Left colon (tissue), 2 donors: ENCODE measurements at regions not wholly inside any gene's neighbourhood (a gene's known extent, or its start where the extent isn't known, plus 50 kb on each side); places are given as distances from the start of the nearest gene placed in this dataset.
A peak's percentile ranks its signal among the peaks of the same experiment; 100 is the strongest.

Experiments
- ATAC-seq: fragments of 200-7000 bp; cut with Tn5 transposase; one replicate; pipeline ENCODE4 v1.9.1; 2020; ENCODE audit warnings: mild to moderate bottlenecking, moderate library complexity
- DNase-seq, 2 donors: peaks; one replicate each; pipeline ENCODE4 v3.0.0-alpha.2; 2020
- intact Hi-C, 2 donors: fragments of 100-400 bp; cut with DNase I in 1 of 2; cut with micrococcal nuclease in 1 of 2; formaldehyde crosslinking; loops; one replicate each; pipeline versions ENCODE4 v1.11.2 to v1.14.0; 2022; cut with DNase I, micrococcal nuclease
- donor health status: DM: no; HTN: no; CAD: no.
- donor health status: DM: yes; HTN: yes; CAD: no.

GRCh38 chr1:84090447-84091245 lies 53.4 kb upstream of the PRKACB start:
- ATAC-seq (peak; percentile 71), DNase-seq (peak in 1 of 2 donors; percentile 24)
- intact Hi-C loops = no loop called here

DNA sequence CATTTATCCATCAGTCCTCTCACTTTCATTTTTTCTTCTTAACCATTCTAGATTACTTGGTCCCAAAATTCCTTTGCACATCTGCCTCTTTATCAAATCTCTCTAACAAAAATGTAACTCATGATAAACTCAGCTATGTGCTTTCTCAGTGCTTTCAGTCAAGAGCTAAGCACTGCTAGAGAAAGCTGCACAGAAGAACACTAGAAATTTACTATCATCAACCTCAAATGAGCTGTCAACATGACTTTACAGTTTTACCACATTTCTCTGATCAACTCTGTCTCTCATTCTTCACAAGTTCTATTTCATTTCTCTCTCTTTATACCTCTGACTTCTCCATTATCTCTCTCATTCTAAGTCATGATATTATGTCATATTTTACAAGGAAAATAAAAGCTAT lies 54.2 kb upstream of the PRKACB start:
- no peak for ATAC-seq
- intact Hi-C loops = no loop called here
- DNase-seq = no peak

DNA sequence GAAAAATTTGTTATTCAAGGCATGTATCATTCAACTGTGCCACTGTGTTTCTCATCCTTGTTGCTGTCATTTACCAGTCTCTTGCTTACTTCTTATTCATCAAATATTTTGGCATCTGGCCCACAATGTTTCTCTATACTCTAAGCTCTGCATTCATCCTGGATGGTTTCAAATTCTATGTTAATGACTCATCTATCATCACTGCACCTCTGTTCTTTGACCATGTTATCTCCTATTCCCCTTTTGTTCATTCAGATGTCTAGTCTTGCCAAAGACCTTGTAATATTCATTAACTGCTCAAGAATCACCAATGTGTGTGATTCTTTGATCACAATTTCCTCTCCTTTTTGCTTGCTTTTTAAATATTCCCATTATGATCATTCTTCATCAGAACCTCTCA lies 54.6 kb upstream of the PRKACB start:
- no peak for ATAC-seq
- DNase-seq = no peak
- intact Hi-C loops = no loop called here

DNA sequence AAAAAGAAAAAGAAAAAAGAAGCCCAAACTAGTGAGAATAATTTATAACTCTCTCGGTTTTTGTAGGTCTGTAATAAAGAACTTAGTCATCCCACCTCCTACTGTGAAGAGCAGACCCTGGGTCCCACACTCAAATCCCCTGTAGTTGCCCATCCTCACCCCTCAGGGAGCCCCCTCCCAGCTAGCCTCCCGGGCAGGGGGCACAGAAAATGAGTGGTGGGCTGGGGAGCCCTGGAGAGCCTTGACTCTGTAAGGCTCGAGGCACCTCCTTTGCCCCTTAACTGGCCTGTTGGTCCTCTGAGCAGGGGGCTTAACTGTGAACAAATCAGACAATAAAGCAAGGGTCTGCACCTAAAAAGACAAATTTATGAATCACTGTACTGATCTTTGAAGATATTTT lies 57.5 kb upstream of the PRKACB start:
- intact Hi-C loops = no loop called here
- no peak for ATAC-seq
- DNase-seq = no peak

DNA sequence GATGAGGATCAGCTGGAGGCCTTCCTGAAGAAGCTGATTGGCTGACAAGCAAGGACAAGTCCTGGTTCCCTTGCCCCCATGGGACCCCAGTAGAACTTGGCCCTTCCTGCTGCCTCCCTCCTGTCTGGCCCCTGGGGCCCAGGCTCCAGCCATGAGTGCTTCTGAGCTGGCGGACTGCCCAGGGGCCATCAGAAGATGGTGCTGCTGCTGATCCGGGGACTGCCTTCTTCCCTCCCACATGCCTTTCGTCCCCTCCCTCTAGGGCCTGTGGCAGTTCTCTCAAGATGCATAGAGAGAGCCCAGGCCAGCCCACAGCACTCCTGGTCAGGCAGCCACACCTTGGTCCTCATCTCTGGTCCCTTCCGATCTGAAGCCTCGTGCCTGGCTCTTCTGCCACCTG lies 57.9 kb upstream of the PRKACB start:
- ATAC-seq (no peak), DNase-seq (no peak)
- intact Hi-C loops = no loop called here

GRCh38 chr1:84083307-84083706 lies 60.8 kb upstream of the PRKACB start:
- no peak for DNase-seq

GRCh38 chr1:84078842-84079202 lies 65.2 kb upstream of the PRKACB start:
- DNase-seq (no peak), ATAC-seq (no peak)
- intact Hi-C loops = no loop called here

More at GRCh38 chr1:84083307-84083706, 60.8 kb upstream of the PRKACB start:
- intact Hi-C loops = no loop called here
- ATAC-seq = no peak

DNA sequence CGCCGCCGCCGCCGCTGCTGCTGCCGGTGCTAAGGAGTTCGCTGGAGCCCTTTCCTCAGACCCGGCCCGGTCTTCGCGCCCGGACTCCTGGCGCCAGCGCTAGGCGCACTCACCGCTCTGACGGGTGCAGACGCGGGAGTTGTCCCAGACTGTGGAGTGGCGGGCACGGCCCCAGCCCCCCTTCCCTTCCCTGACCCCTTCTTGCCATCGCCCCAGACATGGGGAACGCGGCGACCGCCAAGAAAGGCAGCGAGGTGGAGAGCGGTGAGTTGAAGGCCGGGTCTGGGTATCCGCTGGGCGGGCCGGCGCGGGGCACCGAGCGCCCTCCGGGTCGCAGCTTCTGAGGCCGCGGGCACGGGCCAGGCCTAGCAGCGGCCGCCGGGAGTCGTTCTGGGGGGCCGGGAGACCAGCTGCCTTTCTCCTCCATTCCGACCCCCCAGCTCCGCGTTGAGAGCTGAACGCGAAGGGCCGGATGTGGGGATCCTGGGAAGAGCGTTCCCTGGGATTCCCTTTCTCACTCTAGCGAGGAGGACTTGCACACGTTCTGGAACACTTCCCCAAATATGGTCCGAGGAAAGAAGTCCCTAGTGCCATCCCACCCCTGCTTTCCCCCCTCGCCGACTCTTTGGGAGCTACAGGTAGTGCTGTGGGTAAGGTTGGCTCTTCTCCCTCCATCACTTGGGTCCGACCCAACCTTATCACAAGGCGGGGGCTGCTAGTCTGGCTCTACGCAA lies 65.8 kb upstream of the PRKACB start:
- intact Hi-C loops = no loop called here
- peak; percentile 63 for ATAC-seq

GRCh38 chr1:84077476-84078107 lies 66.5 kb upstream of the PRKACB start:
- DNase-seq = peak; percentile 47 to 70
- peak; percentile 98 for ATAC-seq
- intact Hi-C loops = no loop called here

More for the DNA sequence above, 65.8 kb upstream of the PRKACB start:
- DNase-seq = no peak

DNA sequence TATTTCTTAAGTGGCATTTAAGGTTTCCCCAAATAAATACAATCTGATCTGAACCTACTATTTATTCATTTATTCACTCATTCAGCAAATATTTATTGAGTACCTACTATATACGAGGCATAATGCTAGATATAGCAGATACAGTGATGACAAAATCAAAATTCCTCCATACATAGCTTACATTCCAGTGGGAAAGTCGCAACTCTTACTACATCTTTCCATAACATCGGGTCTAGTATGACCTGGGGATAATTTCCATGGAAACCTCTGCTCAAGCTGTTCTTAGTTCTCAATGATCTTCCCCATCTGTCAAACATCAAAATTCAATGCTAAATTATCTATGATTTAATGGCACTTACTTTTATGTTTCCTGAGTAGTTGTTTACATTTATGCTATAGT lies 70.8 kb upstream of the PRKACB start:
- intact Hi-C loops = no loop called here
- no peak for DNase-seq
- no peak for ATAC-seq

GRCh38 chr1:84069236-84069845 lies 70.4 kb upstream of the TTLL7 start:
- DNase-seq = no peak
- intact Hi-C loops = no loop called here
- ATAC-seq = no peak

GRCh38 chr1:84062496-84062895 lies 63.6 kb upstream of the TTLL7 start:
- no peak for ATAC-seq
- no peak for DNase-seq
- intact Hi-C loops = no loop called here

DNA sequence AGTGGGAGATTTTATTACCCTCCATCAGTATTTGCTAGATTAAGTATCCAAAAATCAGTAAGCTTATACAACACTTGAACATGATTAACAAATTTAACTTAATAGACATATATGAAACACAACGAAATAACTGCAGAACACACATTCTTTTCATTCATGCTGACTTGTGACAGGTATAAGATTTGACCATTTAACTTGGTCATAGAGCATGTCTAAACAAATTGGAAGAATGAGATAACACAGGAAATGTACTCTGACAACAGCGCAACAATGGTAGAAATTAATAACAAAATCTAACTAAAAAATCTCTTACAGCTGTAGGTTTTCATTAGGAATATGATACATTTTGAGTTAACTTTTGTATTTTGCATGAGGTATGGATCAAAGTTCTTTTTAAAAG lies 62.4 kb upstream of the TTLL7 start:
- DNase-seq (no peak), ATAC-seq (no peak)
- intact Hi-C loops = no loop called here

- DNase-seq = no peak
- intact Hi-C loops = no loop called here
- ATAC-seq = no peak
Observed at GRCh38 chr1:84060781-84061180, 61.8 kb upstream of the TTLL7 start.

- ATAC-seq (no peak), DNase-seq (no peak)
Observed at GRCh38 chr1:84048820-84049219, 49.9 kb upstream of the TTLL7 start.

More at GRCh38 chr1:84048820-84049219, 49.9 kb upstream of the TTLL7 start:
- intact Hi-C loops = no loop called here
